Common myeloid progenitor, CD34-positive (primary cell): ENCODE measurements at regions not wholly inside any gene's neighbourhood (a gene's known extent, or its start where the extent isn't known, plus 50 kb on each side); places are given as distances from the start of the nearest gene placed in this dataset.

ENCODE experiments used
- CTCF ChIA-PET: fragments of 350-600 bp; sonication (Branson Sonifier 250); formaldehyde crosslinking; loops from one replicate; lab custom pipeline; 2021; ENCODE audit warnings: antibody characterized with exemption; lab: Charles Lee
- POLR2A ChIA-PET: fragments of 350-600 bp; sonication (Branson Sonifier 250); formaldehyde crosslinking; loops from one replicate; lab custom pipeline; 2021; ENCODE audit warnings: antibody characterized with exemption; lab: Charles Lee
- DNase-seq, 3 donors: peaks; one replicate each; pipeline versions ENCODE4 v3.0.0 to v3.0.0-alpha.2; 2013
- H3K27ac ChIP-seq, 2 experiments: 1 replicate in 1 of 2; 2 replicates in 1 of 2; pipeline ENCODE4 v1.7.0; 2013; ENCODE audit warnings: inconsistent platforms in 2 of 2, low read length in 2 of 2, mild to moderate bottlenecking in 2 of 2, low read depth in 1 of 2, moderate library complexity in 1 of 2; ENCODE audit not compliant: severe bottlenecking in 2 of 2, insufficient read depth in 1 of 2, poor library complexity in 1 of 2
- H3K27me3 ChIP-seq, 5 experiments: replicated peaks in 2 of 5; 1 replicate in 3 of 5; 2 replicates in 2 of 5; pipeline versions ENCODE4 v1.6.1 to v1.7.0; 2013; ENCODE audit warnings: low read length in 4 of 5, mild to moderate bottlenecking in 2 of 5, moderate library complexity in 2 of 5, inconsistent platforms in 1 of 5; ENCODE audit not compliant: insufficient read depth in 5 of 5, control insufficient read depth in 4 of 5
- H3K36me3 ChIP-seq, 4 experiments: 1 replicate in 2 of 4; 2 replicates in 2 of 4; pipeline versions ENCODE4 v1.6.1 to v1.7.0; 2013; ENCODE audit warnings: low read length in 3 of 4, control low read depth in 1 of 4, mild to moderate bottlenecking in 1 of 4; ENCODE audit not compliant: control insufficient read depth in 4 of 4, insufficient read depth in 4 of 4
- H3K4me1 ChIP-seq, 4 experiments: 1 replicate in 3 of 4; 2 replicates in 1 of 4; pipeline versions ENCODE4 v1.6.1 to v1.7.1; 2013; ENCODE audit warnings: low read length in 3 of 4, mild to moderate bottlenecking in 3 of 4, control low read depth in 1 of 4, inconsistent platforms in 1 of 4, moderate library complexity in 1 of 4; ENCODE audit not compliant: control insufficient read depth in 4 of 4, insufficient read depth in 4 of 4; ENCODE audit errors: control extremely low read depth in 1 of 4
- H3K4me3 ChIP-seq, 7 experiments: 1 replicate in 4 of 7; 2 replicates in 3 of 7; pipeline versions ENCODE4 v1.5.1 to v1.7.0; 2013; ENCODE audit warnings: mild to moderate bottlenecking in 7 of 7, low read length in 6 of 7, moderate library complexity in 6 of 7, inconsistent platforms in 2 of 7, low read depth in 2 of 7, control low read depth in 1 of 7; ENCODE audit not compliant: insufficient read depth in 4 of 7, control insufficient read depth in 1 of 7; ENCODE audit errors: extremely low read depth in 1 of 7
- H3K9me3 ChIP-seq, 5 experiments: 1 replicate in 4 of 5; 2 replicates in 1 of 5; pipeline versions ENCODE4 v1.6.1 to v1.7.1; 2013; ENCODE audit warnings: low read length in 4 of 5, mild to moderate bottlenecking in 2 of 5, inconsistent platforms in 1 of 5, low read depth in 1 of 5, moderate library complexity in 1 of 5; ENCODE audit not compliant: control insufficient read depth in 4 of 5, insufficient read depth in 2 of 5; ENCODE audit errors: control extremely low read depth in 1 of 5
- WGBS: methylation state at CpG from one replicate; pipeline ENCODE4 v1.1.5; 2013; ENCODE audit not compliant: insufficient coverage; 5-methylcytosine and 5-hydroxymethylcytosine counted together

- CTCF ChIA-PET, result no interaction called here
- no peak overlapping the region for H3K27ac ChIP-seq
- peaks cover 0 to 5% (median 0%) of the 10 kb centered on the region in 5 experiments for H3K9me3 ChIP-seq
- H3K4me3 ChIP-seq, result no peak overlapping the region
- WGBS, result 100% methylated on average over 2 of the region's 4 CpGs
- H3K27me3 ChIP-seq, result no peaks in the 10 kb centered on the region
- POLR2A ChIA-PET, result interaction anchor here (0.6 kb wide), 2 partner anchors 9 to 474 kb away, joined by 3 read pairs; no protein-coding TSS in a partner anchor
- no peaks in the 10 kb centered on the region for H3K4me1 ChIP-seq
- no peaks in the 10 kb centered on the region for H3K36me3 ChIP-seq
- no peak for DNase-seq
These were observed 467.7 kb upstream of the ID2 start for GRCh38 chr2:8214036-8214615.

GRCh38 chr2:8215159-8215863 is 466.5 kb upstream of the ID2 start:
- Histone ChIP-seq H3K36me3 (no peaks in the 10 kb centered on the region), H3K4me3 (no peak overlapping the region), H3K4me1 (no peaks in the 10 kb centered on the region), H3K27ac (no peak overlapping the region), H3K27me3 (no peaks in the 10 kb centered on the region), H3K9me3 (peaks cover 0 to 1% (median 0%) of the 10 kb centered on the region in 5 experiments)
- ChIA-PET CTCF (no interaction called here), POLR2A (no interaction called here)
- WGBS, result 100% methylated on average over 2 of the region's 5 CpGs
- DNase-seq, result no peak

- no peaks in the 10 kb centered on the region for H3K36me3 ChIP-seq
- ChIA-PET CTCF (no interaction called here), POLR2A (no interaction called here)
- H3K27ac ChIP-seq, result no peak overlapping the region
- 99% methylated on average over 6 of the region's 6 CpGs for WGBS
- no peaks in the 10 kb centered on the region for H3K4me1 ChIP-seq
- no peaks in the 10 kb centered on the region for H3K27me3 ChIP-seq
- DNase-seq, result no peak
- no peak overlapping the region for H3K4me3 ChIP-seq
- H3K9me3 ChIP-seq, result no peaks in the 10 kb centered on the region
These were observed 465.9 kb upstream of the ID2 start for GRCh38 chr2:8215982-8216381.

- Histone ChIP-seq H3K36me3 (no peaks in the 10 kb centered on the region), H3K4me1 (no peaks in the 10 kb centered on the region), H3K4me3 (no peak overlapping the region), H3K27me3 (no peaks in the 10 kb centered on the region), H3K9me3 (no peaks in the 10 kb centered on the region), H3K27ac (no peak overlapping the region)
- CTCF ChIA-PET, result interaction anchor here (0.7 to 1.3 kb wide), 4 partner anchors 13 to 1198 kb away, joined by 3 to 4 read pairs (median 3); no protein-coding TSS in a partner anchor
- DNase-seq, result no peak
- POLR2A ChIA-PET, result no interaction called here
- no CpG with 5 or more reads among the region's 1 CpG for WGBS
These were observed 465.5 kb upstream of the ID2 start for GRCh38 chr2:8216397-8216796.

GRCh38 chr2:8217468-8218030 is 464.3 kb upstream of the ID2 start:
- no peak overlapping the region for H3K4me3 ChIP-seq
- DNase-seq, result no peak
- H3K27me3 ChIP-seq, result no peaks in the 10 kb centered on the region
- H3K9me3 ChIP-seq, result no peaks in the 10 kb centered on the region
- no peak overlapping the region for H3K27ac ChIP-seq
- H3K36me3 ChIP-seq, result no peaks in the 10 kb centered on the region
- POLR2A ChIA-PET, result no interaction called here
- H3K4me1 ChIP-seq, result no peaks in the 10 kb centered on the region
- CTCF ChIA-PET, result interaction anchor here (1.3 kb wide), 1 partner anchor 12 kb away, joined by 3 read pairs; no protein-coding TSS in a partner anchor
- WGBS, result 94% methylated on average over 9 of the region's 9 CpGs

- Histone ChIP-seq H3K4me3 (no peak overlapping the region), H3K27ac (no peak overlapping the region), H3K36me3 (no peaks in the 10 kb centered on the region), H3K4me1 (no peaks in the 10 kb centered on the region), H3K27me3 (no peaks in the 10 kb centered on the region), H3K9me3 (no peaks in the 10 kb centered on the region)
- ChIA-PET POLR2A (no interaction called here), CTCF (interaction anchor here (0.9 kb wide), 1 partner anchor 11 kb away, joined by 3 read pairs; no protein-coding TSS in a partner anchor)
- 95% methylated on average over 6 of the region's 8 CpGs for WGBS
- DNase-seq, result peak in 1 of 3 donors; percentile 33
These were observed 462.8 kb upstream of the ID2 start for GRCh38 chr2:8219096-8219495.
